SKM-1 treated with dmso at 0.1 percent for 144 hours (cell line): ENCODE measurements at regions not wholly inside any gene's neighbourhood (a gene's known extent, or its start where the extent isn't known, plus 50 kb on each side); places are given as distances from the start of the nearest gene placed in this dataset.

ENCODE experiments used
- DNase-seq: peaks from one replicate; lab custom pipeline; 2025; ENCODE audit not compliant: unreplicated experiment; lab: John Stamatoyannopoulos, UW

GRCh38 chr1:87765057-87765680 is 436.5 kb downstream of the LMO4 start:
- DNase-seq = no peak

- no peak for DNase-seq
Observed at GRCh38 chr1:87765681-87766070, 437.0 kb downstream of the LMO4 start.

DNA sequence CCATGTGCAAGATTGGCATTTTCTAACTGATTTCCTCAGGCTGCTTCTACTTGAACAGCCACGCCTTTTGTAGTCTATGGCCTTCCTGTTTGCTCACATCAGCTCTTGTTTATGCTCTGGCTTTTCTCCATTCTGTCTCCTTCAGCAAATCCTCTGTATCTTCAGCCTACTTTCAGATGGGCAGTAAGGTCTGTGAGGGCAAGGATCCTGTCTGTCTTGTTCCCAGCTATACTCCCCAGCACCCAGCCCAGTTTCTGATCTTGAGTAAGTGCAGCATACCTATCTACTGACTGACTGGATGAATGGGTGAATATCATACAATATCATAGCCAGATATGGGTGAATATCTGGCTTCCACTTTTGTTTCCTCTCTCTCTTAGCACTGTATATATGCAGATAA is 438.1 kb downstream of the LMO4 start:
- DNase-seq = no peak

DNA sequence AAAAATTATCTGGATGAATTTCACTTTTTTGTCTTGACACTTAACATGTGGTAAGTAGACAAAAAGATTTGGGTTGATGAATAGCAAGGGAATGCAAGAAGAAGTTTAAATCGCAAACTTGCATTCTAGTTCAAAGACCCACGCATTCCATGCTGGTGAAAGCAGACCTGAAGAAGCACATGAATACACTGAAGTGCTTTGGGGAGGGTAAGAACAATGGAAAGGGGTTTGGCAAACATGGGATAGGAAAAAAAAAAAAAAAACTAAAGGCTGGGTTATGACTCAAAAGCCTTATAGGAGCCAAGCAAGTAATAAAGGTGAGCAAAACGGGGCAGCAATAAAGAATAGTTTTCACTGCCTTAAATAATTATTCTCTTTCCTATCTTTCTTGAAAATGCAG is 450.2 kb downstream of the LMO4 start:
- DNase-seq = no peak

GRCh38 chr1:87781554-87781953 is 452.9 kb downstream of the LMO4 start:
- DNase-seq = no peak

GRCh38 chr1:87783315-87783714 is 454.6 kb downstream of the LMO4 start:
- DNase-seq = no peak

DNA sequence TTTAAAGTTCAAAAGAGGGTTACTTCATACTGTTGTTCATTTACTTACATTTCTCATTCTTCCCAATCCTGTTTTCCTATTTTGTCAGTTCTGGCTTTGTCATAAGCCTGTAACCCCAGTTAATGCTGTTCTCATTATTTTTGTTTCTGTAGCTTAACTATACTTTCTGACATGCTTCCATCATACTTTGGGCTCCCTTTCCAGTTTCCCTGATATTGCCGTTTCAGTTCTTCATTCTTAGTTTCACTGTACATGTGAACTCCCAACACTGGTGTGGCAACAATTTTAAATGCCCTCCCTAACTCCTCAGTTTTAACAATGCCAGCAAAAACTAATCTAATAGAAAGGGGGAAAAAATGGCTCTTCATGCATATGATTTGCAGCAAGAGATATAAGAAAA is 456.7 kb downstream of the LMO4 start:
- no peak for DNase-seq

DNA sequence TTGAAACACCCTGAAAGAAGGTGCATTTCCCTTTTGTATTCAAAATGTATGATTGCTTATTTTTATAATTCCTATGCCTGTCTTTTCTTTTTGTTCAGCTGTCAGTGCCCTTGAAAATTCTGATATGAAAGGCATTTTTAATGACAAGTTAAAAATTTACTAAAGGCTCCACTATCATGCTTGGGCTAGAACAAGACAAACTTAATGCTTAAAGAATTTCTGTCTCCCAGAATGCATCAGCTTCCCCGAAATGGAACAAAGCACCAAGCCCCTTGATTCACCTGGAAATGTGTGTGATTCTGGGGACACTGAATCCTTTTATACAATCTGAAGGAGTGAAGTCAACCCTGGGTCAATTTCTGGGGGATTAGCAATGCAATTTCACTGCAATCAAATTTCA is 457.5 kb downstream of the LMO4 start:
- no peak for DNase-seq

DNA sequence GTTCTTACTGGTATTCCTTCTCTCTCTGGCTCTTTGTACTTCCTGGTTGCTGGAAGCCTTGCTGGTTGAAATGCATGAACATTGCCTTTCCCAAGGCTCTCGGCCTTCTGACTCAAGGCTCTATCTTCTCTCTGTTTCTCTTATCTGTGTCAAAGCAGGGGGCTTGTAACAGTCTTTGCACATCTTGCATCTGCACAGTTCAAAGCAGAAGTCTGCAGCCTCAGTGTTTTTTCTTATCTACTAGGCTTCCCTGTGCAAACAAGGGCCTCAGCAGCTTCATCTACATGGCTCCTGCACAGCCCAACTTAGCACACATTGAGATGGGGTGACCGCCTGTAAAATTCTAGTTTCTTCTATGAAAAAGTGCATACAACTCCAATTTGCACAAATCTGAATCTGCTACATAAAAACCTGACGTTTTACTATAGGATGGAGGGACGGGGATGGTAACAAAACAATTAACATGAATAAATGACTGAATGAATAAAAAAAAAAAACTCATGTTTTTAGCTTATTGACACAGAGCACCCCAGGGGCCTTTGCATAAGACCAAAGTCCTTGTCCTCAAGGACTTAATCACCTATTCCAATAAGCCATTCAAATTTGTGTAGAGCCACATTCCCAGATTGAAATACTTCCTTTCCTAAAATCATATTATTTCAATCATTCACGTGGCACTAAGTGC is 458.3 kb downstream of the LMO4 start:
- no peak for DNase-seq

- no peak for DNase-seq
Observed at GRCh38 chr1:87787551-87787950, 458.9 kb downstream of the LMO4 start.

- no peak for DNase-seq
Observed at GRCh38 chr1:87790756-87791155, 462.1 kb downstream of the LMO4 start.

DNA sequence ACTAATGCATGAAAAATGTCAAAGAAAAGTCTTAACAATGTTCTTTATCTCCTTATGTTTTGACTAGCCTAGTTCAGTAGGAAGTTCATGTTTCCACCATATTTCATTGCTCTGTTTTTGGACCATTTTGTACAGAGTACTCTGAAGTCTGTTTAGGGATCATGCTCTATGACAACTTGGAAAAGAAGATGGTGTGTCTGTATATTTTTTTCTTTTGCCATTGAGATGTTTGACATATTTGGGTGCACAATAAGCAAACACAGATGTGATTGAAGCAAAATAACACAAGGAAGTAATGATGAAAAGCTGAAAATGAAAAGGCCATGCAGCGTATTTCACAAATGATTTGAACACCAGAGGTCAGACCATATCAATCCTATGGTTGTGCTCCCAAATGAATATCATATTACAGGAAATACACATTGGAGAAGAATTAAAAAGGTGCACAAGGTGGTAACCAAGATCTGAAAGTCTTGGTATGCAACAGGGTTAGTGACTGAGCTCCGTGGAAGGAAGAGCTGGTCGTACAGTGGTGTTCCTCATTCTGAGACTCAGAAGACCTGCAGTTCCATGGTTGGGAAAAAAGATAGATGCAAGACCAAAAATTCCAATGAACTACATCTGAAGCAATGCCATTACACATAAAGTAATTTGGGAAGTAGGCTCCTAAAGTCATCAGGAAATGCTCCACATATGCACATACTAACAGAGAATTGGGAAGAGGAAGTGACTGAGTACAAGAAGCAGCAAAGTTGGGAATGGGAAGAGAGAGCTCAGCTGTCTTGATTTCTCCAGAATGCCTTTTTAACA is 463.5 kb downstream of the LMO4 start:
- no peak for DNase-seq

DNA sequence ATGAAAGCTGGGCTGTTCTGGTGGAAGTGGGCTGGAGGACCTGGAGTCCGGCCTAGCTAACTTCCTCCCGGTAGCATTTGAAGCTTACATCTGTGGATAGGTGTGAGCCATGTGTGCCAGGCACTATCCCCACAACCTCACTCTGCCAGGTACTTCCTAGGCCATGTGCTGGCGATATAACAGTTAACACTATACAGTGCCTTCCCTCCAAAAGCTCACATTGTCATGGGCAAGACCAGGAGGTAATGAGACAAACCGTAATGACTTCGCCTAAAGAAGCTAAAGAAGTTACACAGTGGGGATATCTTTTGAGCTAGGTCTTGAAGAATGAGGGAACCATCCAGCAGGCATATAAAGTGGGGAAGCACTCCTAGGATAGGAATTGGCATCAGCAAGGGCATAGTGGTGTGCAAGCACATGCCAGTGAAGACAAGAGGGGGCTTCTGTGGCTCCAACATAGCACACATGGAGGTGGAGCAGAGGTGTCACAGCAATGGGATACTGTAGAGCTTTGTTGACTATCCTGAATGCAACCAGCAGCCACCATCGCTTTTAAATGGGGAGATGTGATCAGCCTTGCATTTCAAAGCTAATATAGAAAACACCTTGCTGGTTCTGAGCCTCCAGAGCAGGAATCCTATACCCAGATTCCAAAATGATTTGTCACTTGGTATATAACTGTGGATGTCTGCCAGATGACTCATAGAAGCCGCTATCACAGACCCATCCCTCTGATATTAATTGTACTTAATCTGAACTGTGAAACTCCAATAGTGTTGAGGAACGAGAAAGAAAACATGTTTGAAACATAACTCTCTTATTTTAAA is 466.3 kb downstream of the LMO4 start:
- DNase-seq = no peak

DNA sequence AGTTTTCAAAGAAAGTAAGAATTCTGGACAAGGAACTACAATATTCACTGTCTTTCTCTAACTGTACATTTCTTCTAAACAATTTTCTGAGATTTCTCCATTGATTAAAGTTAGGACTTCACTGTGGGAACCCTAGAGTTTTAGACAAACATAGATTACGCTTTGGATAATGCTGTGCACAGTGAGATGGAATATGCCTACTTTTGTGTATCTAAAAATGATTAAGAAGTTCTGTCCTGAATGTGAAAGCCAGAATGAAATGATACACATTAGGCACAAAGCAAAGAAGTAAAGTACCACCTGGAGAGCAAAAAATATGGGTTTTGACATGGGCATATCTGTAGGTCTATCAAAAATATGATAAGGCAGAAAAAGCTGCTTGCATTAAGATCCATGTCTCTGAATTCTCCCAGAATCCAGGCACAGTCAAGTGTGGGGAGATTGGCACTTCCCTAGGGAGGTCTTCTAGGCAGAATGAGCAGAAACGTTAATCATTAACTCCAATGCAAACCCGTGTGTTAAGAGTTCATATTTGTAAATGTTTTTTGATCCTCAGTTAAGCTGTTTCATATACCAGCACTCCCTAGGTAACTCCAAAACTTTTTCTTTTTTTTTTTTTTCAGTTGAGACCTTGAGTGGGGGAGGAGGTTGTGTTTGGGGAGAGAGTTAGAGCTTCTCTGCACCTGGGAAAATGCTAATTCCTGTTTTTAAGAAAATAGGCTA is 467.1 kb downstream of the LMO4 start:
- DNase-seq = no peak

DNA sequence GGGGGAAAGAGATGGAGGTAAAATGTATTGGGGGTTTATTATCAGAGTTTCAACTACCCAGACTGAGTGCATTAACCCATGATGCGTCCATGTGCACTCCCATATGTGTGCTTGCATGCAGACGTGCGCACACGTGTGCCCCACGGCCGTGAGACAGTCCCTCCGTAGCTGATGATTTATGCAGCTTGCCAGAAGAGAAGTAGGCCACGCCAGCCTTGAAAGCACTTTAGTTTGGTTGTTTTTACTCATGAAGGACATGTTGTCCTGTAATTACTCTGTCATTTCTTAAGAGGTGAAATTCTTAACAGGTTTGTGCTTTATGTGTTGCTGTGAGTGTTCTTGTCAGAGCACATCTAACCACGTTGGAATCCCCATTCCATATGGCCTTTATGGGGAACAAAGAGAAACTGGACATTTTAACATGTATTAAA is 467.8 kb downstream of the LMO4 start:
- DNase-seq = no peak

DNA sequence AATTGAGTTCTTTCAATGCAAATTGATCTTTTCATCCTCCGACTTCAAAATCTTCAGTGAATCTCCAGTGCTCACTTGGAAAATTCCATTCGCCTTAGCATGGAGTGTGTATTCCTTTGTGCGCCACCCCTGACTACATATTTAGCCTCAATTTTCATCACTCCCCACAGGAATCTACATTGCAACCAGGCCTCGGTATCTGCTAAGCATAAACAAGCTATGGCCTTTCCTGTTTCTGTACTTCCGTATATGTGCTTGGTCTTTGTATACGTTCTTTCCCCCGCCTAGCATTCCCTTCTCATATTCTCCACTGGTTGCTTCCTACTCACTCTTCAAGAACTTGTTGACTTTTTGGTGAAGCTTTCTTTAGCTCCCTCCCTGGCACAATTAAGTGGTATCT is 470.8 kb downstream of the LMO4 start:
- DNase-seq = no peak

DNA sequence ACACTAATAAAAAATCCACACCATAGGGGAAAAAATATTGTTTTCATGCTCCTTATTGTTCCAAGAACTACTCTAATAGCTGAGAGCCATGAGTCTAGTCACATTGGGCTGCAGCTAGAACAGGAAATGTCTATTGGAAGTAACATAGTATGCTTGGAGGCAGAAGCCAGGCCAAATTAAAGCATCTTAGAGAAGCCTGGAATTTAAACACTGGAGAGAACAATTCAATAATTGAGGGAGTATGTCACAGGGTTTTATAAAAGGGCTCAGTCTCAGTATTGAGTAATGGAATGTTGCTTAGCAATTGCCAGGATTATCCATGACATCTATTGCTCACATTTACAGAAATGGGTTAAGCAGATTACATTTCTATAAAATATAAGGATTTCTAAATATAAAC is 471.3 kb downstream of the LMO4 start:
- DNase-seq = no peak

DNA sequence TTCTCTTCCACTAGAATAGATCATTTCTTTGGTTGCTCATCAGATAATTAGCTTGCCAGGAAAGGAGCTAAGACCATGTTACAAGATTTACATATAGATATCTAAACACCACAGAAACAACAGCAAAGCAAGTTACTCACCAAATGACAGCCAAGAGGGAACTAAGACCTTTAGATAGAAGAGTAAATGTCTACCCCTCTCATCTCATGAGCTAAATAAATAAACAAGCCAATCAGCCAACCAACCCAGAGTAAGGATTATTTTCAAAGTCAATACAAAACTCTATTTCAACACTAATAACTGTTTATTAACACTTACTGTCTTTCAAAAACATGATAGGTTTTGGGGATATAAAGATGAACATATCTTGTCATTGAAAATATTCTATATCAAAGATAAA is 474.7 kb downstream of the LMO4 start:
- DNase-seq = no peak

- no peak for DNase-seq
Observed at GRCh38 chr1:87804128-87804527, 475.4 kb downstream of the LMO4 start.

- no peak for DNase-seq
Observed at GRCh38 chr1:87805666-87806378, 477.1 kb downstream of the LMO4 start.
